ENCODE measurements at regions not wholly inside any gene's neighbourhood (a gene's known extent, or its start where the extent isn't known, plus 50 kb on each side); places are given as distances from the start of the nearest gene placed in this dataset.

GRCh38 chr5:155750571-155750970 is 576.4 kb upstream of the SGCD start (continued):
- TF ChIP-seq POU5F1 (IDR thresholded peaks at IDR 0.05; ENCODE audit: low read depth, low read length) (no peak), MAFK (IDR thresholded peaks at IDR 0.05; ENCODE audit: low read depth, low read length) (no peak)
- TF ChIP-seq, protein P1, sequence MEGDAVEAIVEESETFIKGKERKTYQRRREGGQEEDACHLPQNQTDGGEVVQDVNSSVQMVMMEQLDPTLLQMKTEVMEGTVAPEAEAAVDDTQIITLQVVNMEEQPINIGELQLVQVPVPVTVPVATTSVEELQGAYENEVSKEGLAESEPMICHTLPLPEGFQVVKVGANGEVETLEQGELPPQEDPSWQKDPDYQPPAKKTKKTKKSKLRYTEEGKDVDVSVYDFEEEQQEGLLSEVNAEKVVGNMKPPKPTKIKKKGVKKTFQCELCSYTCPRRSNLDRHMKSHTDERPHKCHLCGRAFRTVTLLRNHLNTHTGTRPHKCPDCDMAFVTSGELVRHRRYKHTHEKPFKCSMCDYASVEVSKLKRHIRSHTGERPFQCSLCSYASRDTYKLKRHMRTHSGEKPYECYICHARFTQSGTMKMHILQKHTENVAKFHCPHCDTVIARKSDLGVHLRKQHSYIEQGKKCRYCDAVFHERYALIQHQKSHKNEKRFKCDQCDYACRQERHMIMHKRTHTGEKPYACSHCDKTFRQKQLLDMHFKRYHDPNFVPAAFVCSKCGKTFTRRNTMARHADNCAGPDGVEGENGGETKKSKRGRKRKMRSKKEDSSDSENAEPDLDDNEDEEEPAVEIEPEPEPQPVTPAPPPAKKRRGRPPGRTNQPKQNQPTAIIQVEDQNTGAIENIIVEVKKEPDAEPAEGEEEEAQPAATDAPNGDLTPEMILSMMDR (IDR thresholded peaks at IDR 0.05; ENCODE audit: control extremely low read depth in 1 of 3, insufficient read depth in 1 of 3, low read depth in 1 of 3, low read length in 3 of 3) = no peak

Measured in H1 (cell line).